Motor neuron (in vitro differentiated cells): ENCODE measurements at regions not wholly inside any gene's neighbourhood (a gene's known extent, or its start where the extent isn't known, plus 50 kb on each side); places are given as distances from the start of the nearest gene placed in this dataset.

ENCODE experiments used
- ATAC-seq, 8 experiments: fragments of 200-7000 bp; cut with Tn5 transposase; replicated peaks in 6 of 8; 2 replicates each; pipeline ENCODE4 v1.8.0; 2021; ENCODE audit warnings: mild to moderate bottlenecking in 8 of 8, moderate library complexity in 8 of 8
- H3K27ac ChIP-seq, 2 donors: fragments of 250-450 bp; sonication (Bioruptor Pico); 2 replicates each; pipeline ENCODE4 v1.9.0; 2021; ENCODE audit warnings: antibody characterized with exemption in 2 of 2, mild to moderate bottlenecking in 2 of 2, moderate library complexity in 1 of 2
- H3K4me1 ChIP-seq, 2 donors: fragments of 250-450 bp; sonication (Bioruptor Pico); replicated peaks in 1 of 2; 2 replicates each; pipeline ENCODE4 v1.6.1; 2021; ENCODE audit warnings: antibody characterized with exemption in 2 of 2, mild to moderate bottlenecking in 2 of 2, moderate library complexity in 1 of 2
- H3K4me3 ChIP-seq, 5 donors: fragments of 250-450 bp; sonication (Bioruptor Pico); 2 replicates each; pipeline ENCODE4 v1.9.0; 2021; ENCODE audit warnings: antibody characterized with exemption in 5 of 5, mild to moderate bottlenecking in 5 of 5, moderate library complexity in 4 of 5
- WGBS, 10 experiments: fragments of 450-650 bp; shearing (Covaris generic); methylation state at CpG; one replicate each; pipeline ENCODE4 v1.0.0; 2022; 5-methylcytosine and 5-hydroxymethylcytosine counted together
- in situ Hi-C, 9 experiments: fragments of 400-800 bp; cut with MboI; loops; one replicate each; pipeline ENCODE4 v1.15.0; 2021; ENCODE audit warnings: low sequenced_read_pairs in 9 of 9, low pct_unique_long_range_greater_than_20kb in 2 of 9; ENCODE audit not compliant: unreplicated experiment in 9 of 9

DNA sequence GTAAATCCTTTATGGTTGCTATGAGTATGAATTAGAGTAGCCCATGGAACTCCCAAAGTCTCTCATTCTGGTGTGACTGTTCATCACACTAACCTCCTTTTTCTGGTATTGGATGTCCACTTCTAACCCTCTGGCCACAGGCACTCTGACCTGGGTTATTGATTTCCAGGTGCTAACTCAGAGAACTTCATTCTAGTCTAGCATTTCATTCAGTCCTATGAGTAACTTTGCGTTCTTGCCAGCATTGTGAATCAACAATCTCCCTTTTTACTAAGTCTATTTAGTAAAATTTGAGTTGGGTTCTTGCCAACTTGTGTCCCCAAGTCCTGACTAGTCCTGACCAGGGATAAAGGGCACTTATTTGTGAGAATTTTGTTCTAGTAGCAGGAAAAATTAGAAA is 103.5 kb downstream of the SNX18 start:
- Histone ChIP-seq H3K4me3 (no peak overlapping the region), H3K4me1 (peaks cover 4 to 6% of the 10 kb centered on the region in 2 donors), H3K27ac (no peak overlapping the region)
- 80 to 100% (median 100%) methylated on average over 1 of the region's 1 CpG; no CpG with 5 or more reads in 5 of the 10 experiments for WGBS, 10 experiments
- in situ Hi-C loops, result no loop called here
- ATAC-seq, result no peak

DNA sequence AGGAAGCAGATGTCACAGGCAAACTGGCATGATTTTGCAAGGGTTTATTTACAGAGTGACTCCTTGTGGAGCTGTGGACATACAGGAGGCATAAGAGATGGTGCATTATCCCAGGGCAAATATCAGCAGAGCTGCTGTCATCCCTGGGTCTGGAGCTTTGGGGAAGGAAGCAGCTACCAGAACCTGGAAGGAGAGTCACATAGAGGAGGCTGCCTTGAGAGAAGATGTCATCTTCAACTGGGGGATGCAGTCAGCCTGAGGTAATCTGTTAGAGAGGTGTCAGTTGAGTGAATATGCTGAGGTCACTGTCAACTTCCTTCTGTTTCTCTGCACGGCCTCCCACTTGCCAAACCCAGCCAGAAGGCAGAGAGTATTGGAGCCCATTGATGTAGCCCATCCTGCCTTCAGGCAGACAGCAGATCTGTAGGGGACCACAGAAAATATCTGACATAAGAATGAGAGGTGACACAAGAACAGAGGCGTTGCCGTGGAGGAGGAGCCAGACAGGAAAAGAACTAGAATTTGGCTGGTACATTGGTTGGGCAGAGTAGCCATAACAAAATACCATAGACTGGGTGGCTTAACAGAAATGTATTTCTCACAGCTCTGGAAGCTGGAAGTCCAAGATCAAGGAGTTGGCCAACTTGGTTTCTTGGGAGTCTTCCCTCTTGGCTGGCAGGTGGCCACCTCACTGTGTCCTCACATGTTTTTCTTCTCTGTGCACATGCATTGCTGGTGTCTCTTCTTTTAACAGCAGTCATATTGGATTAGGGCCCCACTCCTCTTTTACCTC is 102.8 kb downstream of the SNX18 start:
- Histone ChIP-seq H3K4me1 (peaks cover 4 to 6% of the 10 kb centered on the region in 2 donors), H3K4me3 (no peak overlapping the region), H3K27ac (no peak overlapping the region)
- in situ Hi-C loops, result no loop called here
- peak; percentile 33 to 79 (median 68) for ATAC-seq
- 0 to 100% (median 87%) methylated on average over 1 to 3 of the region's 3 CpGs; no CpG with 5 or more reads in 4 of the 10 experiments for WGBS, 10 experiments

DNA sequence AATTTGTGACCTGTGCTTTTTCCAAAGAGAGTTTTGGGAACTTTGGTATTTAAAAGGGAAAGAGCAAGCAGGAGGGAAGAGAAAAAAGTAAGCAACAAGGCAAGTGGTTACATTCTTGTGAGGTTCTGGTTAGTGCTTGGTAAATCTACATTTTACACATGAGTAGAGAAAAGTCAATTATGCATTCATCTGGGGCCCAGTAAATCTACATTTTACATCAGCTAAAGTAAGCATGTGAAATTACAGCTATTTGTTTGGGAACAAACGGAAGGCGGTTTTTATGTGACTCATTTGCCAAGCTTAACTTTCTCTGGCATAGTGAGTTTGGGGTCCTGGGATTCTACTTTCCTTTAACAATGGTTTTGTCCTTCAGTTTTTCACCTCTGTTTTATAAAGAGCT is 102.2 kb downstream of the SNX18 start:
- in situ Hi-C loops, result no loop called here
- Histone ChIP-seq H3K4me1 (peaks cover 4 to 6% of the 10 kb centered on the region in 2 donors), H3K4me3 (no peak overlapping the region), H3K27ac (no peak overlapping the region)
- 0 to 70% (median 31%) methylated on average over 2 of the region's 2 CpGs; no CpG with 5 or more reads in 3 of the 10 experiments for WGBS, 10 experiments
- peak; percentile 28 to 91 (median 73) for ATAC-seq

DNA sequence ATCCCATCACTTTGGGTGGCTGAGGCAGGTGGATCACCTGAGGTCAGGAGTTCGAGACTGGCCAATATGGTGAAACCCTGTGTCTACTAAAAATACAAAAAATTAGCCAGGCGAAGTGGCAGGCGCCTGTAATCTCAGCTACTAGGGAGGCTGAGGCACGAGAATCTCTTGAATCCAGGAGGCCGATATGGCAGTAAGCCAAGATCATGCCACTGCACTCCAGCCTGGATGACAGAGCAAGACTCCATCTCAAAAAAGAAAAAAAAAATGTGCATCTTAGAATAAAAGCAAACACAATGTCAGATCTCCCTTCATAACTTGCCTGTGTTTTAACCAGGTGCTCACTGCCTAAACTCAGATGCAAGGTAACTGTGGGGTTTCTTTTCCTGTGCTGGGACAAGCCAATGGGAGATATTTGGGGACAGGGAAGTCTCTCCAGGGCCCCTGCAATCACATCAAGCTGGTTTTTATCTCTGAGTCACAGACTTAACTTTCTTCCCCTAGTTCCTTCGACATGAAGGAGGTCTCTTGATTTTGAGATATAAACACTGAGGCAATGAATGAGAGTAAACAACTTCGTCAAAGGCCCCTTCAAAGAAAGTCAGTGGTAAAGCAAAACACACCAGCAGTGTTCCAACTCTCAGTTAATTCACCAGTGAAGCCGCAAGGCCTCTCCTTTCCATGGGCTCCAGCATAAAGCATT is 99.1 kb downstream of the SNX18 start:
- Histone ChIP-seq H3K4me3 (no peak overlapping the region), H3K27ac (no peak overlapping the region), H3K4me1 (peaks cover 6 to 7% of the 10 kb centered on the region in 2 donors)
- ATAC-seq, result no peak
- WGBS, 10 experiments, result 61 to 93% (median 84%) methylated on average over 1 to 6 of the region's 8 CpGs; no CpG with 5 or more reads in 2 of the 10 experiments
- in situ Hi-C loops, result no loop called here

DNA sequence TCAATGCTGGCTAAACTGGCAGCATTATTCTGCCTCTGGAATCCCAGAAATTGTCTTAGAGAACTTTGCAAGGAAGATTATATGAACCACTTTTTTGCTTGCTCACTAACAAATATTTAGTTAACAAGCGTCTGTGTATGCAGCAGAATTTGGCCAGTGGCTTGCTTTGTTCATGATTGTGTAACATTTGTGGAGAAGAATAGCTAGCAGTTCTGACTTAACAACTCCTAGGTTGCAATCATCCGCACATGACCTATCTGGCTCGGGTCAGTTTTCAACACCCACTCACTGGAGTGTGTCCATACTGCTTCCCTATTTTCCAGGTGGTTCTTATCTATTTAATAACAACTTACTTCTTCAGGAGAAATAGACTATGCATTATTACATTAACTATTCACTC is 98.5 kb downstream of the SNX18 start:
- peak in 1 of 8 experiments; percentile 51 for ATAC-seq
- no peak overlapping the region for H3K27ac ChIP-seq
- in situ Hi-C loops, result no loop called here
- 0 to 80% (median 28%) methylated on average over 1 to 3 of the region's 3 CpGs; no CpG with 5 or more reads in 2 of the 10 experiments for WGBS, 10 experiments
- H3K4me3 ChIP-seq, result no peak overlapping the region
- peaks cover 6 to 7% of the 10 kb centered on the region in 2 donors for H3K4me1 ChIP-seq

DNA sequence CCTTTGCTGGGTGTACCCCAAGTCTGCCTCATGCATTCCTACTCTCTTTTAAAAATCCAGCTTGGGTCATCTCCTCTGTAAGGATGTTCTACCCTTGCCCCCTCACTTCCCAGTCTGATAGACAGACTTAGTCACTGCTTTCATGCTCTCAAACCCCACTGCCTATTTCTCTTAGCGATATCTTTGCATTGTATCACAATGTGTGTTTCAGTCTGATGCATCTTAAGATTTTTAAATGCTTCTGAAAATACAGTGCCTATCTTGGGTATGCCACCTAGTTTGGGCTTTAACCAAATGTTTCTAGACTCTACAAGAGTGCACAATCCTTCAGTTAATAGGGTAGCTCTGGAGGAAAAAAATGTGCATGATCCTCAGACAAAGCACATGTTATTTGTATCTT is 97.8 kb downstream of the SNX18 start:
- in situ Hi-C loops, result no loop called here
- no peak for ATAC-seq
- WGBS, 10 experiments, result 86 to 100% (median 94%) methylated on average over 1 of the region's 1 CpG; no CpG with 5 or more reads in 6 of the 10 experiments

DNA sequence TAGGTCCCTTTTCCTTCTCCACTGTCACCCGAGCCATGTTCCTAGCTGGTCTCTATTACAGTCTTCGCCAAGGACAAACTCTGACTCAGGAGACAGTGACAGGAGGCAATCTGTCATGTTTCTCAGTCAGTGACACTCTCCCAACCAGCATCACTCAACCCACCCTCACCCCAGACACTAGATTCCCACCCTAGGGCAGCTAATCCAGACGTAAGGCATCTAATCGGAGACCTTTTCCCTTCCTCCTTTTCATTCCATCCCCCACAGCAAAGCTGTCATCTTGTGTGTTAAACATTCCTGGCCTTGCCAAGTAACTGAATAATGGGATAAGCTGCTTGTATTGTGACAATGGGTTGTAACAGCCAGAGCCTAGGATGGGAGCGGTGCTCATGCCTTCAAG is 95.2 kb downstream of the SNX18 start:
- no peak overlapping the region for H3K27ac ChIP-seq
- no peak overlapping the region for H3K4me3 ChIP-seq
- H3K4me1 ChIP-seq, result peaks cover 0 to 3% of the 10 kb centered on the region in 2 donors
- in situ Hi-C loops, result no loop called here
- WGBS, 10 experiments, result 60 to 100% (median 77%) methylated on average over 1 to 5 of the region's 5 CpGs; no CpG with 5 or more reads in 4 of the 10 experiments
- ATAC-seq, result peak in 1 of 8 experiments; percentile 21

More for the DNA sequence above, 97.8 kb downstream of the SNX18 start:
- H3K4me3 ChIP-seq, result no peak overlapping the region
- H3K4me1 ChIP-seq, result peaks cover 5 to 7% of the 10 kb centered on the region in 2 donors
- H3K27ac ChIP-seq, result no peak overlapping the region

DNA sequence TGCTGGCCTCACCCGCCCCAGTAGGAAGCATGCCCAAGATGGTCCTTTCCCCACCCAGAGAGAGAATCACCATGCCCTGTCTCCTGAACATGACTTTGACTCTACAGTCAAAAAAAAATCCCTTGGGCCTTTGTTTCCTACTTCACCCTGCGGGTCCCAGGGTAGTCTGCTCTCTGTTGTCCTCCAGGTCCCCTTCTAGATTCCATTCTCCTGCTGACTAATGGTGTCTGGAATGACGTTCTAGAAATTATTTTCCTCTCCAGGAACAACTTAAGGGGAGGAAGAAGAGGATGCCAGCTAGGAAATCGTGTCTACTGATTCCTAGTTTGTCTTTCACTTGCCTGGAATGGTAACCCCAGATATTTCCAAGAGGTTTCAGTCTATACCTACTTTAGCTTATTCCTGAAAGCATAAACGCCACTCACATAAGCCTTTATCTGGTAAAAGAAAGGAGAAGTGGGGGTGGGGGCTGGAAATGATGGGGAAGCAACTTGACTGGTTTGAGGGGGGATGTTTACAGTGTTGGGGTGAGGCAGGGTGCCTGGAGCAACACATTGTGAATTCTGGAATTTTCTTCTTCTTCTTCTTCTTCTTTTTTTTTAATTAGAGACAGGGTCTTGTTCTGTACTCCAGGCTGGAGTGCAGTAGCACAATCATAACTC is 93.9 kb downstream of the SNX18 start:
- in situ Hi-C loops, result no loop called here
- no peak overlapping the region for H3K27ac ChIP-seq
- H3K4me1 ChIP-seq, result peaks cover 0 to 3% of the 10 kb centered on the region in 2 donors
- 17 to 90% (median 64%) methylated on average over 1 to 4 of the region's 5 CpGs for WGBS, 10 experiments
- ATAC-seq, result no peak
- no peak overlapping the region for H3K4me3 ChIP-seq

DNA sequence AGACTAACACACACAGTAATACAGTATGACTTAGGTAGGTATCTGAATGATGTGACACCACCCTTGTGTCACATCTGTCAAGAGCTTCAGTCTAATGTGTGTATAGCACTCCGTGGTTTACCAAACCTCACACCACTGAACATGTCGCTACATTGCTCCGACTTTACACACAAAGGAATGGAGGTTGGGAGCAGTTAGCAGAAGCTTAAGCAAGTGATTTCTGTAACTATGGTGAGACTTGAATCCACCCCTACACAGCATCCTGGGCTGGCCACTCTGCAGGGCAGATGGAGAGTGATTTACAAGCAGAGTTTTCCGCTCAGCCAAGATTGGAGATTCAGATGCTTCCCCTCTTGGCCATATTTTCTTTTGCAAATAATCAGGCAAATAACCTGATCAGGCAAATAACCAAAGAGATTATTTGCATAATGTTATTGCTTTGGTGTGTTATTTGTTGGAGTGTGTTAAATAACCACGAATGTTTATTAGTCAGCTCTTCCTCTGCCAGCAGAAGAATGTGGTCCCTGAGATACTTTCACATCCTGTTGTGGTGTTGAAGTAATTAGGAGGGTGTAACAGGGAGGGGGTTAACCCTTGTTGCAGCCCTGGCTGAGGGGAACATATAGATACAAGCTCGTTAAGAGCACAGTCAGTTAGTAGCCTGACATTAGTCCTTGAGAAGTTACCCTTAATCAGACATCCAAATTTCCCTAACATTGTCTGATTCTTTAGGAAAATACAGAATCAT is 92.8 kb downstream of the SNX18 start:
- 0 to 91% (median 45%) methylated on average over 1 to 5 of the region's 6 CpGs; no CpG with 5 or more reads in 1 of the 10 experiments for WGBS, 10 experiments
- Histone ChIP-seq H3K27ac (no peak overlapping the region), H3K4me3 (no peak overlapping the region), H3K4me1 (peaks cover 0 to 3% of the 10 kb centered on the region in 2 donors)
- in situ Hi-C loops, result no loop called here
- ATAC-seq, result peak in 3 of 8 experiments; percentile 25 to 72 (median 50)

DNA sequence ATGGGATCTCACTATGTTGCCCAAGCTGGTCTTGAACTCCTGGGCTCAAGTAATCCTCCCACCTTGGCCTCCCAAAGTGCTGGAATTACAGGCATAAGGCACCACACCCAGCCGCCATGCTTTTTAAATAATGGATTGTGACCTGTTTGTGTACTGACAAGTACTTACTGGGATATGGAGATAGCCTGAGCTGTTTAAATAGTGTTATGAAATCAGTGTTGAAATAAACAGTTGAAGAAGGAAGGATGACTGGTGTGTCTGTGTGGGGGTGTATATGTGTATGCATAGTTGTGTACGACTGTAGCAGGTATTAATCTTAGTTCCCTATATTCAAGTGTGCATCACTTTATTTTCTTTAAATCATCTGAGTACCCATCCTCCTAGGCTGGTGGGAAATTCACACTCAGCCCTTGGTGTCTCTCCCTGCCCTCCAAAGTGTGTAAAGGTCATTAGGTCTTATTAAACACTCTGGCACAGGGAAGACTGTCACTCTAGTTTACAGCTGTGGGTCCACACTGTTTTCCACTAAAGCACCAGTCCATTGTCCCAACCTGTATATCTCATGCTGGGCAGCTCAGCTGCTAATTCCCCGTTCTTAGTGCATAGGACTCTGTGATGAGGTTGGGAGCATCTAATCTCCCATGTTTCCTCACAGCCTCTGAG is 91.0 kb downstream of the SNX18 start:
- no peak overlapping the region for H3K4me3 ChIP-seq
- ATAC-seq, result peak in 1 of 8 experiments; percentile 54
- 27 to 100% (median 86%) methylated on average over 1 to 3 of the region's 3 CpGs; no CpG with 5 or more reads in 3 of the 10 experiments for WGBS, 10 experiments
- in situ Hi-C loops, result no loop called here
- peaks cover 0 to 3% of the 10 kb centered on the region in 2 donors for H3K4me1 ChIP-seq
- no peak overlapping the region for H3K27ac ChIP-seq

DNA sequence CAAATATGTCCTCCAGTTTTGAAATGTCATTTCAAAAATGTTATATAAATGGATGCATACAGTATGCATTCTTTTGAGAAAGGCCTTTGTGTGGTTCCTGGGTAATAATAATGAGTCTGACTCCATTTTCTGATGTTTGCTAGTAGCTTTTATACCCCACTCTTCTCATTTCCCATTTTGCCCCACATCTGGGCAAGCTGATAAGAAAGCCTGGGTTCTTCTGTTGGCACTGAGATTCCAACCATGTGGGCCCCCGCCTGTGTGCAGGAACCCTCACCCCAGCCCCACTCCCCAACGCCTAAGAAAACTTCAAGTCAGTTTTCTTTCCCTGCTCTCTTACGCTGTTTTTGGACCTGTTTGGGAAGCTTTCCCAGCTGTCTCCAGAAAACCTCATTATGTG is 89.4 kb downstream of the SNX18 start:
- H3K4me3 ChIP-seq, result no peak overlapping the region
- ATAC-seq, result no peak
- H3K4me1 ChIP-seq, result no peaks in the 10 kb centered on the region
- in situ Hi-C loops, result no loop called here
- no peak overlapping the region for H3K27ac ChIP-seq
- WGBS, 10 experiments, result 50 to 100% (median 100%) methylated on average over 1 of the region's 3 CpGs; no CpG with 5 or more reads in 6 of the 10 experiments

DNA sequence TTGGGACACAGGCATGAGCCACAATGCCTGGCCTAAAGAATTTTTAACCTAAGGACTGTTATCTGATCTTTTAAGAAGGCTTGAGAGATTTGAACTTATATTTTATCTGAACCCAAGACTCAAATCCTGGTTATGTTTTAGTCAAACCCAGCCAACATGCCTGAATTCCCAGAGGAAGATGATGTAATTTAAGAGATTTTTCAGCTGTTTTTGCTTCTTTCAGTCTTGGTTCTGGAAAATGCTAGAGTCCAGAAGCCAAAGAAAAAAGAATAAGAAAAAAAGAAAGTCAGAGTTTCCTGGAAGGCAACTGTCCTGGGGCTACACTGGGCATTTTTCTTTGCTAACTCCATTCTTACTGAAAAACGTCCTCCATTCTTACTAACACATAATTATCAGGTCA is 85.8 kb downstream of the SNX18 start:
- in situ Hi-C loops, result no loop called here
- WGBS, 10 experiments, result 0 to 45% (median 0%) methylated on average over 1 of the region's 1 CpG; no CpG with 5 or more reads in 2 of the 10 experiments
- Histone ChIP-seq H3K4me3 (no peak overlapping the region), H3K4me1 (no peaks in the 10 kb centered on the region), H3K27ac (no peak overlapping the region)
- no peak for ATAC-seq
